NCI-H446 (cell line): ENCODE measurements at regions not wholly inside any gene's neighbourhood (a gene's known extent, or its start where the extent isn't known, plus 50 kb on each side); places are given as distances from the start of the nearest gene placed in this dataset.

Source experiments
- DNase-seq, 2 experiments: peaks; one replicate each; lab custom pipeline; 2025; lab: John Stamatoyannopoulos, UW

GRCh38 chr12:42673535-42673934 lies 84.0 kb upstream of the PRICKLE1 start:
- DNase-seq, result no peak

- no peak for DNase-seq
Measured at GRCh38 chr12:42670719-42671118, 81.2 kb upstream of the PRICKLE1 start.

- DNase-seq, result no peak
Measured at GRCh38 chr12:42669553-42669952, 80.0 kb upstream of the PRICKLE1 start.

GRCh38 chr12:42666671-42667243 lies 77.2 kb upstream of the PRICKLE1 start:
- no peak for DNase-seq

- no peak for DNase-seq
Measured at GRCh38 chr12:42663621-42664020, 74.1 kb upstream of the PRICKLE1 start.

GRCh38 chr12:42660968-42661937 lies 71.7 kb upstream of the PRICKLE1 start:
- DNase-seq, result no peak

- DNase-seq, result no peak
Measured at GRCh38 chr12:42660117-42660516, 70.6 kb upstream of the PRICKLE1 start.

GRCh38 chr12:42652048-42652447 lies 62.5 kb upstream of the PRICKLE1 start:
- DNase-seq, result no peak

GRCh38 chr12:42648061-42648460 lies 58.5 kb upstream of the PRICKLE1 start:
- no peak for DNase-seq

- DNase-seq, result no peak
Measured at GRCh38 chr12:42643881-42644579, 54.5 kb upstream of the PRICKLE1 start.

- no peak for DNase-seq
Measured at GRCh38 chr12:42641221-42641885, 51.8 kb upstream of the PRICKLE1 start.

GRCh38 chr12:42640391-42640790 lies 50.8 kb upstream of the PRICKLE1 start:
- DNase-seq, result no peak

- no peak for DNase-seq
Measured at GRCh38 chr12:42639556-42639955, 50.0 kb upstream of the PRICKLE1 start.
